Astrocyte of the cerebellum (primary cell): ENCODE measurements at regions not wholly inside any gene's neighbourhood (a gene's known extent, or its start where the extent isn't known, plus 50 kb on each side); places are given as distances from the start of the nearest gene placed in this dataset.

Source experiments
- DNase-seq: peaks from one replicate; pipeline ENCODE4 v3.0.0-alpha.2; 2011; ENCODE audit warnings: low read depth
- H3K4me3 ChIP-seq: 2 replicates; pipeline ENCODE4 v1.5.1; 2011; ENCODE audit warnings: mild to moderate bottlenecking, low read depth, low read length, moderate library complexity
- CTCF ChIP-seq: IDR thresholded peaks from 2 replicates; pipeline ENCODE4 v1.5.1; 2012; ENCODE audit warnings: low read length, low read depth, moderate library complexity, mild to moderate bottlenecking; ENCODE audit errors: missing control alignments
- in situ Hi-C: cut with HindIII; loops from 2 replicates; pipeline ENCODE4 v1.10.0; 2017; ENCODE audit warnings: low sequenced_read_pairs

DNA sequence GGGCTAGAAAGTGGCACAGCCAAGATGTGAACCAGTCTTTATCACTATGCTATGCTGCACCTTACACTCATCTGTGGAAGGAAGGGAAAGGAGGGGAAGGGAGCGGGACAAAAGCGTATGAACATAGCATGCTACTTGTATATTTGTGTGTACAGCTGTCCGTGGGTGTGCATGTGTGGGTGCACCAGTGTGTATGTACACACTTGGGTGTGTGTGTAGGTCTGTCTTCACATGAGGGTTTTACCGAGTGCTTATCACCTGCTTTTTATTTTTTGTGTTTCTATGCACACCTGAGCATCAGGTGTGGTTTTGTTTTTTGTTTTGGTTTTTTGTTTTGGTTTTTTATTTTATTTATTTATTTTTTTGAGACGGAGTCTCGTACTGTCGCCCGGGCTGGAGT, 255.7 kb downstream of the RRAGC start:
- no peak for TF ChIP-seq CTCF
- in situ Hi-C loops = no loop called here
- DNase-seq = no peak
- no peak overlapping the region for H3K4me3 ChIP-seq

DNA sequence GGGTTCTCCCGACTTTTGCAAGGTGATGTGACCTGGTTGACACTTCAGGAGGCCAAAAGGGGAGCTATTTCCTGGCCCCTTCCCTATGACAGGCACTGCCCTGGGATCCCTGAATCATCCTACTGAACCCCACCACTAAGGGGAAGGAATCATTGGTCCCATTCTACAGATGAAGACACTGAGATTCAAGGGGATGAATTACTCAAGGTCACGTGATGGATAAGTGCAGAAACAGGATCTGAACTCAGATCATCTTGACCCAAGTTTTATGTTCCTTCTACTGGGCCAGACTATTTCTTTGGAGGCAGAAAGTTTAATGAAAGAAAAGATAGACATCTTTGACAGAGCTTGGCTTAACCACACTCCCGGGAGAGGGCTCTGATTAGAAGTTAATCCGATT, 258.7 kb downstream of the RRAGC start:
- TF ChIP-seq CTCF = no peak
- DNase-seq = no peak
- in situ Hi-C loops = no loop called here
- no peak overlapping the region for H3K4me3 ChIP-seq

GRCh38 chr1:38600286-38600685, 259.3 kb downstream of the RRAGC start:
- in situ Hi-C loops = no loop called here
- TF ChIP-seq CTCF = no peak
- DNase-seq = no peak
- H3K4me3 ChIP-seq = no peak overlapping the region

DNA sequence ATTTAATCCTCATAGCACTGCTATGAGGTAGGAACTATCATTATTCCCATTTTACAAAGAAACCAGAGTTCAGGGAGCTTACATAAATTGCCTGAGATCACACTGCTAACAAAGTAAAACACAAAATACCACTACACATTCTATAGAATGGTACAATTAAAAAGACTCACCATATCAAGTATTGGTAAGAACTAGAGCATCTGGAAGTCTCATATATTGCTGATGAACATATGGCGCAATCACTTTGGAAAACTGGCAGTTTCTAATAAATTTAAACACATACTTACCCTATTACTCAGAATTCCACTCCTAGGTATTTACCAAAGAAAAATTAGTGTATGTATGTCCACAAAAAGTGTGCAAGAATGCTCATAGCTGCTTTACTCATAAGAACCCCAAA, 261.5 kb downstream of the RRAGC start:
- TF ChIP-seq CTCF = no peak
- in situ Hi-C loops = no loop called here
- H3K4me3 ChIP-seq = no peak overlapping the region
- no peak for DNase-seq

- H3K4me3 ChIP-seq = no peak overlapping the region
- no peak for TF ChIP-seq CTCF
- in situ Hi-C loops = no loop called here
- DNase-seq = no peak
Observed at GRCh38 chr1:38589036-38589435, 270.5 kb downstream of the RRAGC start.

- no peak for DNase-seq
- no peak for TF ChIP-seq CTCF
- in situ Hi-C loops = no loop called here
- H3K4me3 ChIP-seq = no peak overlapping the region
Observed at GRCh38 chr1:38587766-38588165, 271.8 kb downstream of the RRAGC start.
